ENCODE measurements at regions not wholly inside any gene's neighbourhood (a gene's known extent, or its start where the extent isn't known, plus 50 kb on each side); places are given as distances from the start of the nearest gene placed in this dataset.

DNA sequence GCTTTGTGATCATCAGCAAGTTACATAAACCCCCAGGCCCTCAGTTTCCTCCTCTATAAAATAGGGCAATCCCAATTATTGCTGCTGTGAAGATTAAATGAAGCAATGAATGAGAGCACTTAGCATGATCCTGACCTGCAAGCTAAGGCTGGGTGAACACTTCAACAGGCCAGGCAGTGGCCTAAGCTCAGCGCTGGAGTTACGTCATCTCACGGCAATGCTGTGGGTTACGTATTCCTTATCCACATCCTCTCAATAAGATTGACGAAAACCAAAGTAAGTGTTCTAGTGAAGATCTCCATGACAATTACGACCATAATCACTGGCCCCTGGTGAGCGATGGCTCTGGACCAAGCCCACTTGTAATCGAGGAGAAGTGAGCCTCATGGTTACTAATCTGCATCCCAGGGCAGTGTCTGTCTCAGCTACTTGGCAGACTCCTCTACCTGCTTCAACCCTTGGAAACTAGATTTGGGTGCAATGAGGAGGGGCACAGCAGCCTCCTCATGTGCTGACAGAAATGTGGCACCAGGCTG, 274.1 kb upstream of the ARID1B start:
- TF ChIP-seq, protein P1, sequence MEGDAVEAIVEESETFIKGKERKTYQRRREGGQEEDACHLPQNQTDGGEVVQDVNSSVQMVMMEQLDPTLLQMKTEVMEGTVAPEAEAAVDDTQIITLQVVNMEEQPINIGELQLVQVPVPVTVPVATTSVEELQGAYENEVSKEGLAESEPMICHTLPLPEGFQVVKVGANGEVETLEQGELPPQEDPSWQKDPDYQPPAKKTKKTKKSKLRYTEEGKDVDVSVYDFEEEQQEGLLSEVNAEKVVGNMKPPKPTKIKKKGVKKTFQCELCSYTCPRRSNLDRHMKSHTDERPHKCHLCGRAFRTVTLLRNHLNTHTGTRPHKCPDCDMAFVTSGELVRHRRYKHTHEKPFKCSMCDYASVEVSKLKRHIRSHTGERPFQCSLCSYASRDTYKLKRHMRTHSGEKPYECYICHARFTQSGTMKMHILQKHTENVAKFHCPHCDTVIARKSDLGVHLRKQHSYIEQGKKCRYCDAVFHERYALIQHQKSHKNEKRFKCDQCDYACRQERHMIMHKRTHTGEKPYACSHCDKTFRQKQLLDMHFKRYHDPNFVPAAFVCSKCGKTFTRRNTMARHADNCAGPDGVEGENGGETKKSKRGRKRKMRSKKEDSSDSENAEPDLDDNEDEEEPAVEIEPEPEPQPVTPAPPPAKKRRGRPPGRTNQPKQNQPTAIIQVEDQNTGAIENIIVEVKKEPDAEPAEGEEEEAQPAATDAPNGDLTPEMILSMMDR (IDR thresholded peaks at IDR 0.05; ENCODE audit: low read depth, low read length), result no peak
- TF ChIP-seq MAX (IDR thresholded peaks at IDR 0.05; ENCODE audit: low read depth, low read length), result no peak
